ENCODE measurements at regions not wholly inside any gene's neighbourhood (a gene's known extent, or its start where the extent isn't known, plus 50 kb on each side); places are given as distances from the start of the nearest gene placed in this dataset.

GRCh38 chr3:99586701-99587100, 51.7 kb upstream of the COL8A1 start:
- no peak for DNase-seq (ENCODE audit: low read depth, low spot score)
- no peak overlapping the region for H3K4me3 ChIP-seq (ENCODE audit: low read depth, low read length)
- ChIA-PET POLR2A (no interaction called here), CTCF (interaction anchor here (0.6 to 1.1 kb wide), 2 partner anchors 19 to 162 kb away, joined by 3 read pairs; no protein-coding TSS in a partner anchor)
- TF ChIP-seq, protein P1, sequence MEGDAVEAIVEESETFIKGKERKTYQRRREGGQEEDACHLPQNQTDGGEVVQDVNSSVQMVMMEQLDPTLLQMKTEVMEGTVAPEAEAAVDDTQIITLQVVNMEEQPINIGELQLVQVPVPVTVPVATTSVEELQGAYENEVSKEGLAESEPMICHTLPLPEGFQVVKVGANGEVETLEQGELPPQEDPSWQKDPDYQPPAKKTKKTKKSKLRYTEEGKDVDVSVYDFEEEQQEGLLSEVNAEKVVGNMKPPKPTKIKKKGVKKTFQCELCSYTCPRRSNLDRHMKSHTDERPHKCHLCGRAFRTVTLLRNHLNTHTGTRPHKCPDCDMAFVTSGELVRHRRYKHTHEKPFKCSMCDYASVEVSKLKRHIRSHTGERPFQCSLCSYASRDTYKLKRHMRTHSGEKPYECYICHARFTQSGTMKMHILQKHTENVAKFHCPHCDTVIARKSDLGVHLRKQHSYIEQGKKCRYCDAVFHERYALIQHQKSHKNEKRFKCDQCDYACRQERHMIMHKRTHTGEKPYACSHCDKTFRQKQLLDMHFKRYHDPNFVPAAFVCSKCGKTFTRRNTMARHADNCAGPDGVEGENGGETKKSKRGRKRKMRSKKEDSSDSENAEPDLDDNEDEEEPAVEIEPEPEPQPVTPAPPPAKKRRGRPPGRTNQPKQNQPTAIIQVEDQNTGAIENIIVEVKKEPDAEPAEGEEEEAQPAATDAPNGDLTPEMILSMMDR (IDR thresholded peaks at IDR 0.05; ENCODE audit: insufficient read depth, low read length, missing control alignments), result no peak

- TF ChIP-seq, protein P1 (IDR thresholded peaks at IDR 0.05; ENCODE audit: insufficient read depth, low read length, missing control alignments), result no peak
- POLR2A ChIA-PET, result interaction anchor here (1.3 kb wide), 1 partner anchor 17 kb away, joined by 3 read pairs; no protein-coding TSS in a partner anchor
- no peak overlapping the region for H3K4me3 ChIP-seq (ENCODE audit: low read depth, low read length)
- CTCF ChIA-PET, result interaction anchor here (1.0 to 1.2 kb wide), 2 partner anchors 11 to 65 kb away, joined by 3 read pairs; no protein-coding TSS in a partner anchor
- no peak for DNase-seq (ENCODE audit: low read depth, low spot score)
Observed at GRCh38 chr3:99579965-99580364, 58.4 kb upstream of the COL8A1 start.

- no peak overlapping the region for H3K4me3 ChIP-seq (ENCODE audit: low read depth, low read length)
- DNase-seq (ENCODE audit: low read depth, low spot score), result no peak
- POLR2A ChIA-PET, result interaction anchor here (1.3 kb wide), 1 partner anchor 16 kb away, joined by 3 read pairs; no protein-coding TSS in a partner anchor
- CTCF ChIA-PET, result interaction anchor here (1.0 to 1.2 kb wide), 2 partner anchors 10 to 65 kb away, joined by 3 read pairs; no protein-coding TSS in a partner anchor
- TF ChIP-seq, protein P1 (IDR thresholded peaks at IDR 0.05; ENCODE audit: insufficient read depth, low read length, missing control alignments), result no peak
Observed at GRCh38 chr3:99579246-99579645, 59.1 kb upstream of the COL8A1 start.

GRCh38 chr3:99578339-99578970, 59.9 kb upstream of the COL8A1 start:
- CTCF ChIA-PET, result no interaction called here
- TF ChIP-seq, protein P1 (IDR thresholded peaks at IDR 0.05; ENCODE audit: insufficient read depth, low read length, missing control alignments), result no peak
- H3K4me3 ChIP-seq (ENCODE audit: low read depth, low read length), result no peak overlapping the region
- DNase-seq (ENCODE audit: low read depth, low spot score), result no peak
- POLR2A ChIA-PET, result interaction anchor here (1.3 kb wide), 1 partner anchor 15 kb away, joined by 3 read pairs; no protein-coding TSS in a partner anchor

- TF ChIP-seq, protein P1 (IDR thresholded peaks at IDR 0.05; ENCODE audit: insufficient read depth, low read length, missing control alignments), result no peak
- ChIA-PET CTCF (interaction anchor here (1.4 kb wide), 1 partner anchor 61 kb away, joined by 3 read pairs; no protein-coding TSS in a partner anchor), POLR2A (no interaction called here)
- no peak for DNase-seq (ENCODE audit: low read depth, low spot score)
- H3K4me3 ChIP-seq (ENCODE audit: low read depth, low read length), result no peak overlapping the region
Observed at GRCh38 chr3:99576904-99577559, 61.4 kb upstream of the COL8A1 start.

DNA sequence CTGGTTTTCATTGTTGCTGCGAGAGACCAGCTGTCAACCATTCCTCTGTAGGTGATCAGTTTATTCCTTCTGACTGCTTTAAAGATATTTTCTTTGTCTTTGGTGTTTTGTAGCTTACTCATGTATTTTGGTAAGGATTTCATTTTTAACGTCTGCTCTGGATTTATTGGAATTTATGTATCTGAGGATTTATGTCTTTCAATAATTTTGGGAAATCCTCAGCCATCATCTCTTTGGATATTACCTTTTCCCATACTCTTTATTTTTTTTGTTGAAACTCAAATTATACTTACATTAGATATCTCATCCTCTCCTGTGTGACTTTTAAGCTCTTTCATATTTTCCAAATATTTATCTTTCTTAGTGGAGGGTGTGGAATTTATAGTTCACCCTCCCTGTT, 62.7 kb upstream of the COL8A1 start:
- ChIA-PET CTCF (interaction anchor here (1.4 kb wide), 2 partner anchors 12 to 62 kb away, joined by 3 read pairs; no protein-coding TSS in a partner anchor), POLR2A (no interaction called here)
- TF ChIP-seq, protein P1 (IDR thresholded peaks at IDR 0.05; ENCODE audit: insufficient read depth, low read length, missing control alignments), result no peak
- no peak overlapping the region for H3K4me3 ChIP-seq (ENCODE audit: low read depth, low read length)
- no peak for DNase-seq (ENCODE audit: low read depth, low spot score)

Data from AG04449 (cell line).